GM23338 (cell line): ENCODE measurements at regions not wholly inside any gene's neighbourhood (a gene's known extent, or its start where the extent isn't known, plus 50 kb on each side); places are given as distances from the start of the nearest gene placed in this dataset.

Experiments used
- ATAC-seq: fragments of 200-7000 bp; cut with Tn5 transposase; 3 replicates; pipeline ENCODE4 v1.9.1; 2020
- DNase-seq: peaks from one replicate; pipeline ENCODE4 v3.0.0-alpha.2; 2015; ENCODE audit warnings: low spot score
- H2AFZ ChIP-seq: fragments of 200-600 bp; sonication (generic); 2 replicates; pipeline ENCODE4 v1.8.0; 2016; ENCODE audit warnings: antibody characterized with exemption, mild to moderate bottlenecking, moderate library complexity
- H3F3A ChIP-seq: fragments of 200-600 bp; sonication (generic); replicated peaks from 2 replicates; pipeline ENCODE4 v1.8.0; 2017; ENCODE audit warnings: antibody characterized with exemption, mixed run types, low read depth
- H3K27ac ChIP-seq: fragments of 200-600 bp; sonication (generic); 2 replicates; pipeline ENCODE4 v1.6.1; 2016; ENCODE audit warnings: low read depth
- H3K27me3 ChIP-seq: fragments of 200-600 bp; sonication (generic); 2 replicates; pipeline ENCODE4 v1.8.0; 2016; ENCODE audit warnings: mild to moderate bottlenecking, mixed run types, moderate library complexity; ENCODE audit not compliant: insufficient read depth
- H3K36me3 ChIP-seq: fragments of 200-600 bp; sonication (generic); 2 replicates; pipeline ENCODE4 v1.8.0; 2016; ENCODE audit warnings: mild to moderate bottlenecking; ENCODE audit not compliant: insufficient read depth
- H3K4me1 ChIP-seq: fragments of 200-600 bp; sonication (generic); 2 replicates; pipeline ENCODE4 v1.8.0; 2016; ENCODE audit warnings: mild to moderate bottlenecking, moderate library complexity; ENCODE audit not compliant: insufficient read depth
- H3K4me2 ChIP-seq: fragments of 200-600 bp; sonication (generic); 2 replicates; pipeline ENCODE4 v1.7.1; 2017; ENCODE audit warnings: mixed run types
- H3K4me3 ChIP-seq: fragments of 200-600 bp; sonication (generic); 2 replicates; pipeline ENCODE4 v1.6.1; 2016; ENCODE audit warnings: mixed run types
- H3K79me2 ChIP-seq: fragments of 200-600 bp; sonication (generic); replicated peaks from 2 replicates; pipeline ENCODE4 v1.8.0; 2017; ENCODE audit warnings: mild to moderate bottlenecking; ENCODE audit not compliant: insufficient read depth
- H3K9me2 ChIP-seq: fragments of 200-600 bp; sonication (generic); 2 replicates; pipeline ENCODE4 v1.8.0; 2017; ENCODE audit not compliant: insufficient read depth
- H4K20me1 ChIP-seq: fragments of 200-600 bp; sonication (generic); replicated peaks from 2 replicates; pipeline ENCODE4 v1.8.0; 2017; ENCODE audit warnings: mild to moderate bottlenecking; ENCODE audit not compliant: insufficient read depth
- H3K27ac Mint-ChIP-seq: 2 replicates; pipeline ENCODE4 v1.8.0; 2020; ENCODE audit warnings: inconsistent platforms, mild to moderate bottlenecking, moderate library complexity, mixed read lengths
- H3K27me3 Mint-ChIP-seq: 3 replicates; pipeline ENCODE4 v1.8.0; 2022; ENCODE audit warnings: low read depth, mild to moderate bottlenecking, moderate library complexity, mixed read lengths, inconsistent platforms; ENCODE audit not compliant: insufficient read depth, poor library complexity
- H3K36me3 Mint-ChIP-seq: 3 replicates; pipeline ENCODE4 v1.8.0; 2021; ENCODE audit warnings: low read depth, mild to moderate bottlenecking, inconsistent platforms, moderate library complexity, mixed read lengths
- H3K4me1 Mint-ChIP-seq: 3 replicates; pipeline ENCODE4 v1.8.0; 2020; ENCODE audit warnings: mild to moderate bottlenecking, inconsistent platforms, mixed read lengths
- H3K4me3 Mint-ChIP-seq: 3 replicates; pipeline ENCODE4 v1.8.0; 2021; ENCODE audit warnings: moderate library complexity, mild to moderate bottlenecking, inconsistent platforms, mixed read lengths
- H3K9me3 Mint-ChIP-seq: 3 replicates; pipeline ENCODE4 v1.8.0; 2020; ENCODE audit warnings: moderate library complexity, mild to moderate bottlenecking, inconsistent platforms, mixed read lengths
- CREB1 ChIP-seq: fragments of 250-450 bp; sonication (Bioruptor Pico); IDR thresholded peaks from 2 replicates; pipeline ENCODE4 v1.5.0; 2020; ENCODE audit warnings: low read depth, mild to moderate bottlenecking, moderate library complexity
- CTCF ChIP-seq, 2 experiments: fragments of 200-600 bp in 1 of 2; sonication (generic) in 1 of 2; conservative IDR thresholded peaks; 2 replicates each; pipeline versions ENCODE4 v1.5.1 to v1.6.1; 2016 to 2017; ENCODE audit warnings: antibody characterized with exemption in 2 of 2, low read depth in 2 of 2, mild to moderate bottlenecking in 2 of 2, moderate library complexity in 1 of 2
- ETS1 ChIP-seq: IDR thresholded peaks from 2 replicates; pipeline ENCODE4 v1.6.1; 2016; ENCODE audit warnings: antibody characterized with exemption
- EZH2 ChIP-seq: fragments of 200-600 bp; sonication (generic); IDR thresholded peaks from one replicate; pipeline ENCODE4 v1.8.0; 2017; ENCODE audit warnings: antibody characterized with exemption, mild to moderate bottlenecking, low read depth; ENCODE audit not compliant: unreplicated experiment
- EZH2phosphoT487 ChIP-seq: fragments of 200-600 bp; sonication (generic); IDR thresholded peaks from one replicate; pipeline ENCODE4 v1.8.1; 2018; ENCODE audit warnings: antibody characterized with exemption; ENCODE audit not compliant: unreplicated experiment
- JUNB ChIP-seq: IDR thresholded peaks from one replicate; pipeline ENCODE4 v1.6.1; 2016; ENCODE audit warnings: antibody characterized with exemption; ENCODE audit not compliant: unreplicated experiment
- NANOG ChIP-seq: IDR thresholded peaks from 2 replicates; pipeline ENCODE4 v1.6.1; 2016; ENCODE audit warnings: antibody characterized with exemption, borderline replicate concordance
- POLR2AphosphoS5 ChIP-seq: IDR thresholded peaks from 2 replicates; pipeline ENCODE4 v1.6.1; 2016; ENCODE audit warnings: antibody characterized with exemption, low read depth
- STAT1 ChIP-seq: IDR thresholded peaks from one replicate; pipeline ENCODE4 v1.6.1; 2016; ENCODE audit warnings: antibody characterized with exemption; ENCODE audit not compliant: unreplicated experiment
- ZNF114 ChIP-seq: fragments of 250-450 bp; sonication (Bioruptor Pico); IDR thresholded peaks from 2 replicates; pipeline ENCODE4 v1.5.0; 2020; ENCODE audit warnings: mild to moderate bottlenecking, moderate library complexity
- ZNF462 ChIP-seq: fragments of 250-450 bp; sonication (Bioruptor Pico); IDR thresholded peaks from 2 replicates; pipeline ENCODE4 v1.5.0; 2020; ENCODE audit warnings: mild to moderate bottlenecking, moderate library complexity

GRCh38 chr12:131415781-131416180, 295.1 kb upstream of the SFSWAP start (continued):
- TF ChIP-seq ZNF462, result no peak
- TF ChIP-seq EZH2, result no peak

GRCh38 chr12:131418121-131418520, 292.8 kb upstream of the SFSWAP start:
- Mint-ChIP-seq H3K27me3 (no peaks in the 10 kb centered on the region), H3K27ac (no peak overlapping the region), H3K9me3 (peaks cover 29% of the 10 kb centered on the region), H3K4me1 (no peaks in the 10 kb centered on the region), H3K4me3 (no peak overlapping the region), H3K36me3 (peaks cover 7% of the 10 kb centered on the region; the same call in 2 of the 3 replicates)
- H4K20me1 ChIP-seq, result no peaks in the 10 kb centered on the region
- TF ChIP-seq EZH2 (no peak), POLR2AphosphoS5 (no peak)
- H3K4me3 ChIP-seq, result no peak overlapping the region
- DNase-seq (no peak), ATAC-seq (no peak)
- H3K27ac ChIP-seq, result no peak overlapping the region
- no peak overlapping the region for H2AFZ ChIP-seq
- no peaks in the 10 kb centered on the region for H3K36me3 ChIP-seq
- no peaks in the 10 kb centered on the region for H3K79me2 ChIP-seq
- no peak overlapping the region for H3K4me2 ChIP-seq
- no peaks in the 10 kb centered on the region for H3F3A ChIP-seq
- peaks cover 9% of the 10 kb centered on the region; the same call in 1 of the 2 replicates for H3K9me2 ChIP-seq
- H3K4me1 ChIP-seq, result no peaks in the 10 kb centered on the region
- no peaks in the 10 kb centered on the region for H3K27me3 ChIP-seq

- Histone ChIP-seq H4K20me1 (no peaks in the 10 kb centered on the region), H3K79me2 (no peaks in the 10 kb centered on the region), H3K4me3 (no peak overlapping the region), H3K27ac (no peak overlapping the region), H3K9me2 (peaks cover 9% of the 10 kb centered on the region; the same call in 1 of the 2 replicates), H3F3A (no peaks in the 10 kb centered on the region), H3K4me2 (no peak overlapping the region), H3K4me1 (no peaks in the 10 kb centered on the region), H2AFZ (no peak overlapping the region), H3K36me3 (no peaks in the 10 kb centered on the region), H3K27me3 (no peaks in the 10 kb centered on the region)
- no peak for DNase-seq
- H3K36me3 Mint-ChIP-seq, result peaks cover 7% of the 10 kb centered on the region; the same call in 2 of the 3 replicates
- no peaks in the 10 kb centered on the region for H3K4me1 Mint-ChIP-seq
- H3K27ac Mint-ChIP-seq, result no peak overlapping the region
- H3K27me3 Mint-ChIP-seq, result no peaks in the 10 kb centered on the region
- no peak for ATAC-seq
- H3K9me3 Mint-ChIP-seq, result peaks cover 37% of the 10 kb centered on the region
- no peak overlapping the region for H3K4me3 Mint-ChIP-seq
- no peak for TF ChIP-seq EZH2phosphoT487
- TF ChIP-seq ETS1, result no peak
- no peak for TF ChIP-seq CTCF (conservative IDR thresholded peaks at IDR 0.05; ENCODE audit: low read depth in 2 of 2)
- TF ChIP-seq CREB1 (CRISPR knock-in tag), result no peak
- TF ChIP-seq NANOG, result no peak
- TF ChIP-seq STAT1, result no peak
- no peak for TF ChIP-seq POLR2AphosphoS5
- TF ChIP-seq JUNB, result no peak
- TF ChIP-seq ZNF114 (CRISPR knock-in tag), result no peak
These were observed 292.0 kb upstream of the SFSWAP start for GRCh38 chr12:131418884-131419283.
